Kidney (tissue), 13 donors: ENCODE measurements at regions not wholly inside any gene's neighbourhood (a gene's known extent, or its start where the extent isn't known, plus 50 kb on each side); places are given as distances from the start of the nearest gene placed in this dataset.
A peak's percentile ranks its signal among the peaks of the same experiment; 100 is the strongest.
"Not testable (repeated sequence)": the region's sequence is repeated elsewhere in the genome, so short reads cannot be mapped to it uniquely, and the experiment has no call there.

Source experiments
- DNase-seq, 5 donors: peaks; one replicate each; pipeline ENCODE4 v3.0.0-alpha.2; 2013 to 2020
- FAIRE-seq: peaks from 2 replicates; lab custom pipeline; 2012; peaks lifted over from hg19 to GRCh38; lab: Jason Lieb, UNC
- H3K27ac ChIP-seq, 2 donors: one replicate each; pipeline ENCODE4 v1.7.0; 2013; ENCODE audit warnings: low read depth in 2 of 2, low read length in 2 of 2, inconsistent platforms in 1 of 2
- H3K27me3 ChIP-seq: one replicate; pipeline ENCODE4 v1.7.1; 2013; ENCODE audit warnings: low read length, inconsistent platforms; ENCODE audit not compliant: control insufficient read depth, insufficient read depth
- H3K36me3 ChIP-seq, 3 donors: one replicate each; pipeline versions ENCODE4 v1.7.0 to v1.7.1; 2013; ENCODE audit warnings: low read length in 3 of 3, control low read depth in 1 of 3, inconsistent platforms in 1 of 3; ENCODE audit not compliant: insufficient read depth in 3 of 3, control insufficient read depth in 2 of 3
- H3K4me1 ChIP-seq, 3 donors: one replicate each; pipeline versions ENCODE4 v1.7.0 to v1.7.1; 2013; ENCODE audit warnings: low read length in 3 of 3, inconsistent platforms in 1 of 3, low read depth in 1 of 3; ENCODE audit not compliant: control insufficient read depth in 2 of 3, insufficient read depth in 2 of 3
- H3K4me3 ChIP-seq, 3 donors: one replicate each; pipeline versions ENCODE4 v1.7.0 to v1.8.1; 2013; ENCODE audit warnings: low read length in 3 of 3, control low read depth in 1 of 3, inconsistent platforms in 1 of 3
- H3K9ac ChIP-seq, 3 donors: one replicate each; pipeline versions ENCODE4 v1.7.0 to v1.7.1; 2013; ENCODE audit warnings: low read length in 3 of 3, control low read depth in 1 of 3, inconsistent platforms in 1 of 3
- H3K9me3 ChIP-seq, 3 donors: one replicate each; pipeline versions ENCODE4 v1.7.0 to v1.7.1; 2013; ENCODE audit warnings: low read length in 3 of 3, control low read depth in 1 of 3, inconsistent platforms in 1 of 3; ENCODE audit not compliant: control insufficient read depth in 2 of 3, insufficient read depth in 1 of 3
- CTCF ChIP-seq: IDR thresholded peaks from 3 replicates; pipeline ENCODE4 v1.5.1; 2012; ENCODE audit warnings: mild to moderate bottlenecking, moderate library complexity, borderline replicate concordance; ENCODE audit not compliant: insufficient read depth; ENCODE audit errors: extremely low read depth
- intact Hi-C: fragments of 100-400 bp; cut with DNase I; formaldehyde crosslinking; loops from one replicate; pipeline ENCODE4 v1.11.1; 2022
- donor health status: control.
- donor health status: control.
- donor health status: control.
- donor health status: control.
- donor health status: control.
- donor health status: DM: yes; HTN: yes; CAD: no.
- donor health status: Normal renal cell carcinoma (clear cell type).

GRCh38 chr2:62320657-62321357 lies 124.9 kb downstream of the B3GNT2 start:
- H3K4me1 ChIP-seq: no peaks in the 10 kb centered on the region
- H3K9me3 ChIP-seq: no peaks in the 10 kb centered on the region
- intact Hi-C loops: no loop called here
- H3K9ac ChIP-seq: no peak overlapping the region
- no peak for TF ChIP-seq CTCF
- H3K4me3 ChIP-seq: no peak overlapping the region
- no peak for FAIRE-seq
- no peak overlapping the region for H3K27ac ChIP-seq
- H3K27me3 ChIP-seq: no peaks in the 10 kb centered on the region
- no peak for DNase-seq
- H3K36me3 ChIP-seq: no peaks in the 10 kb centered on the region

- H3K9me3 ChIP-seq, intact Hi-C loops, H3K36me3 ChIP-seq, H3K27me3 ChIP-seq, H3K9ac ChIP-seq, FAIRE-seq, H3K4me1 ChIP-seq, H3K4me3 ChIP-seq, DNase-seq, H3K27ac ChIP-seq: not testable (repeated sequence)
Observed at GRCh38 chr2:62320137-62320536, 124.2 kb downstream of the B3GNT2 start.

GRCh38 chr2:62319070-62319469 lies 123.2 kb downstream of the B3GNT2 start:
- intact Hi-C loops: no loop called here
- Histone ChIP-seq H3K9me3 (no peaks in the 10 kb centered on the region), H3K27ac (no peak overlapping the region), H3K4me3 (no peak overlapping the region), H3K36me3 (no peaks in the 10 kb centered on the region), H3K9ac (no peak overlapping the region), H3K27me3 (no peaks in the 10 kb centered on the region), H3K4me1 (no peaks in the 10 kb centered on the region)
- DNase-seq (peak in 2 of 5 donors; percentile 60), FAIRE-seq (no peak)
- TF ChIP-seq CTCF: no peak

- H3K9ac ChIP-seq: no peak overlapping the region
- DNase-seq (no peak), FAIRE-seq (no peak)
- no peaks in the 10 kb centered on the region for H3K36me3 ChIP-seq
- intact Hi-C loops: no loop called here
- H3K4me1 ChIP-seq: no peaks in the 10 kb centered on the region
- no peak overlapping the region for H3K27ac ChIP-seq
- H3K27me3 ChIP-seq: no peaks in the 10 kb centered on the region
- no peaks in the 10 kb centered on the region for H3K9me3 ChIP-seq
- TF ChIP-seq CTCF: no peak
- H3K4me3 ChIP-seq: no peak overlapping the region
Observed at GRCh38 chr2:62315476-62315875, 119.6 kb downstream of the B3GNT2 start.
